ENCODE measurements at regions not wholly inside any gene's neighbourhood (a gene's known extent, or its start where the extent isn't known, plus 50 kb on each side); places are given as distances from the start of the nearest gene placed in this dataset.

DNA sequence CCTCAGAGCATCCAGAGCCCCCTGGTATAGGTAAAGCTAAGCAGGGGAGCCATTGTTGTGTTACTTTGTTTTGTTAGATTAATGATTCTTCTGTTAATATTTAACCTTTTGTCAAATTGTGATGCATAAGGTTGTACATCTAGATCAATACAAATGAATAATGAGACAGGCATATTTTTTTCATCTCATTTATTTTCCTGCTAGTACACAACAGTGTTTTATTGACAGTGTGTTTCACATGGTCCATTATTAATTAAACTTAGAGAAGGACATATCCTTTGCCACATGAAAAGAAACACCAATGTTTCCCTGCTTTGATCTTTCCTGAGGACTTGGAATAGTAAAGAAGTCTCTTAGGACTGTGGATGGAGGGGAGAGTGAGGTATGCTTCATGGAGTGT lies 543.6 kb upstream of the CFAP20DC start:
- CTCF ChIA-PET = interaction anchor here (0.9 to 1.0 kb wide), 2 partner anchors 17 to 265 kb away, joined by 3 read pairs; no protein-coding TSS in a partner anchor
- POLR2A ChIA-PET = no interaction called here
- H3K9me3 ChIP-seq (ENCODE audit: control insufficient read depth, insufficient read depth, low read length) = no peaks in the 10 kb centered on the region
- H3K27me3 ChIP-seq (ENCODE audit: control insufficient read depth, insufficient read depth, low read length) = peaks cover 4% of the 10 kb centered on the region
- no peak overlapping the region for H3K27ac ChIP-seq (ENCODE audit: low read depth, low read length)
- no peak for DNase-seq (ENCODE audit: low read depth, low spot score)
- no peak for TF ChIP-seq CTCF (IDR thresholded peaks at IDR 0.05; ENCODE audit: low read depth, low read length)
- H3K4me3 ChIP-seq (ENCODE audit: low read depth, low read length) = no peak overlapping the region

- Histone ChIP-seq H3K27ac (ENCODE audit: low read depth, low read length) (no peak overlapping the region), H3K4me3 (ENCODE audit: low read depth, low read length) (no peak overlapping the region), H3K9me3 (ENCODE audit: control insufficient read depth, insufficient read depth, low read length) (no peaks in the 10 kb centered on the region), H3K27me3 (ENCODE audit: control insufficient read depth, insufficient read depth, low read length) (no peaks in the 10 kb centered on the region)
- ChIA-PET POLR2A (no interaction called here), CTCF (interaction anchor here (0.5 to 1.0 kb wide), 3 partner anchors 17 to 369 kb away, joined by 3 read pairs; no protein-coding TSS in a partner anchor)
- TF ChIP-seq CTCF (IDR thresholded peaks at IDR 0.05; ENCODE audit: low read depth, low read length) = no peak
- no peak for DNase-seq (ENCODE audit: low read depth, low spot score)
Measured at GRCh38 chr3:59580996-59581395, 531.2 kb upstream of the CFAP20DC start.

DNA sequence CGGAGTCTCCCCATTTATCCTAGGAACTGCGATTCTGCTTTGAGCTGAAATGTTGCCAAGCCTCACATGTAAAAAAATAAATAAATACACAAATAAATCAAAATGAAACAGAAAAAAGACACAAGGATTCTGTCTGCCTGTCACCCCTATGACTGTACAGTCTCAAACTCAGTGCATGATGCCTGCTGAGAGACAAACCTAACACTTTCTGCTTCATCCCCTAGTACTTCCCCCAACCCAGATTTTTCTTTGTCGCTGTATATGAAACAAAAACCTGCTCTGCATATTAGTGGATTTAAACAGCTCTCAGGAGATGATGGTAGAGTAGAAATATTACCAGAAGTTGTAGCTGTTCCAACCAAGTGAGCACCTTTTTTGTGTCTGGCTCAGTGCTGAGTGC lies 530.7 kb upstream of the CFAP20DC start:
- Histone ChIP-seq H3K27me3 (ENCODE audit: control insufficient read depth, insufficient read depth, low read length) (no peaks in the 10 kb centered on the region), H3K27ac (ENCODE audit: low read depth, low read length) (no peak overlapping the region), H3K4me3 (ENCODE audit: low read depth, low read length) (no peak overlapping the region), H3K9me3 (ENCODE audit: control insufficient read depth, insufficient read depth, low read length) (no peaks in the 10 kb centered on the region)
- DNase-seq (ENCODE audit: low read depth, low spot score) = no peak
- ChIA-PET CTCF (interaction anchor here (1.0 kb wide), 1 partner anchor 369 kb away, joined by 3 read pairs; no protein-coding TSS in a partner anchor), POLR2A (no interaction called here)
- TF ChIP-seq CTCF (IDR thresholded peaks at IDR 0.05; ENCODE audit: low read depth, low read length) = no peak

DNA sequence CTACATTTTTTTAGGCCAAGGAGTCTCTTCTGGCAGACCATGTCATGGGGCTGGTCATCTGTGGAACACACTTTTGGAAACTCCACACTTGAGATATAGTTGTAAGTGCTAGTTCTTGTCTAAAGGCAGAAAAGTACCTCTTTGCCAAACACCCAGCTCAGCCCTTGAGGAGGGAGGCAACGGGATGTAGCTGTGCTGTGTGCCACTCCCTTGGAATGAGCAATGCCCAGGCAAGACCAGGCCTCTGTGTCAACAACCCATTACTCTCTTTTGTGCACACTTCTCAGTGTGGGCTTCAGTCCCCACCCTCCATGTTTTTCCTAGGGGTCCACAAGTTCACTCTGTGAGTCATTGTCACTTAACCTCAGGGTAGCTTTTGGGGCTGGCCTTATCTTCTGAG lies 528.3 kb upstream of the CFAP20DC start:
- no peak for DNase-seq (ENCODE audit: low read depth, low spot score)
- Histone ChIP-seq H3K27me3 (ENCODE audit: control insufficient read depth, insufficient read depth, low read length) (no peaks in the 10 kb centered on the region), H3K27ac (ENCODE audit: low read depth, low read length) (no peak overlapping the region), H3K9me3 (ENCODE audit: control insufficient read depth, insufficient read depth, low read length) (no peaks in the 10 kb centered on the region), H3K4me3 (ENCODE audit: low read depth, low read length) (no peak overlapping the region)
- ChIA-PET CTCF (interaction anchor here (0.6 to 5.1 kb wide), 3 partner anchors 169 to 281 kb away, joined by 3 to 99 read pairs (median 11); no protein-coding TSS in a partner anchor), POLR2A (no interaction called here)
- TF ChIP-seq CTCF (IDR thresholded peaks at IDR 0.05; ENCODE audit: low read depth, low read length) = no peak

- no peak for DNase-seq (ENCODE audit: low read depth, low spot score)
- CTCF ChIA-PET = interaction anchor here (0.6 to 5.1 kb wide), 9 partner anchors 8 to 365 kb away, joined by 3 to 99 read pairs (median 9); no protein-coding TSS in a partner anchor
- Histone ChIP-seq H3K9me3 (ENCODE audit: control insufficient read depth, insufficient read depth, low read length) (no peaks in the 10 kb centered on the region), H3K4me3 (ENCODE audit: low read depth, low read length) (no peak overlapping the region), H3K27me3 (ENCODE audit: control insufficient read depth, insufficient read depth, low read length) (no peaks in the 10 kb centered on the region), H3K27ac (ENCODE audit: low read depth, low read length) (no peak overlapping the region)
- no peak for TF ChIP-seq CTCF (IDR thresholded peaks at IDR 0.05; ENCODE audit: low read depth, low read length)
- POLR2A ChIA-PET = no interaction called here
Measured at GRCh38 chr3:59576606-59577005, 526.8 kb upstream of the CFAP20DC start.
